ENCODE measurements at regions not wholly inside any gene's neighbourhood (a gene's known extent, or its start where the extent isn't known, plus 50 kb on each side); places are given as distances from the start of the nearest gene placed in this dataset.

GRCh38 chr6:159108426-159108985 is 60.7 kb upstream of the FNDC1 start:
- Mint-ChIP-seq H3K27me3 (ENCODE audit: low read depth) (peaks cover 19% of the 10 kb centered on the region), H3K9me3 (ENCODE audit: low read depth) (no peaks in the 10 kb centered on the region), H3K36me3 (ENCODE audit: low read depth) (no peaks in the 10 kb centered on the region), H3K27ac (ENCODE audit: unreplicated experiment) (no peak overlapping the region), H3K4me1 (ENCODE audit: low read depth) (peaks cover 7% of the 10 kb centered on the region), H3K4me3 (ENCODE audit: unreplicated experiment) (no peak overlapping the region)
- no peak for TF ChIP-seq CTCF (IDR thresholded peaks at IDR 0.05)
- DNase-seq (ENCODE audit: low spot score) = no peak

GRCh38 chr6:159107451-159108260 is 61.5 kb upstream of the FNDC1 start:
- H3K27me3 Mint-ChIP-seq (ENCODE audit: low read depth) = peaks cover 19% of the 10 kb centered on the region

GRCh38 chr6:159106627-159107241 is 61.9 kb upstream of the TAGAP start:
- H3K9me3 Mint-ChIP-seq (ENCODE audit: low read depth) = no peaks in the 10 kb centered on the region
- DNase-seq (ENCODE audit: low spot score) = no peak
- peaks cover 26% of the 10 kb centered on the region for H3K27me3 Mint-ChIP-seq (ENCODE audit: low read depth)
- H3K36me3 Mint-ChIP-seq (ENCODE audit: low read depth) = no peaks in the 10 kb centered on the region
- H3K4me1 Mint-ChIP-seq (ENCODE audit: low read depth) = peaks cover 7% of the 10 kb centered on the region
- H3K4me3 Mint-ChIP-seq (ENCODE audit: unreplicated experiment) = no peak overlapping the region
- TF ChIP-seq CTCF (IDR thresholded peaks at IDR 0.05) = no peak
- H3K27ac Mint-ChIP-seq (ENCODE audit: unreplicated experiment) = no peak overlapping the region

More at GRCh38 chr6:159107451-159108260, 61.5 kb upstream of the FNDC1 start:
- Mint-ChIP-seq H3K4me3 (ENCODE audit: unreplicated experiment) (no peak overlapping the region), H3K36me3 (ENCODE audit: low read depth) (no peaks in the 10 kb centered on the region), H3K4me1 (ENCODE audit: low read depth) (peaks cover 7% of the 10 kb centered on the region), H3K9me3 (ENCODE audit: low read depth) (no peaks in the 10 kb centered on the region), H3K27ac (ENCODE audit: unreplicated experiment) (no peak overlapping the region)
- DNase-seq (ENCODE audit: low spot score) = no peak
- TF ChIP-seq CTCF (IDR thresholded peaks at IDR 0.05) = no peak

- Mint-ChIP-seq H3K27ac (ENCODE audit: unreplicated experiment) (no peak overlapping the region), H3K4me1 (ENCODE audit: low read depth) (peaks cover 7% of the 10 kb centered on the region), H3K27me3 (ENCODE audit: low read depth) (peaks cover 28% of the 10 kb centered on the region), H3K9me3 (ENCODE audit: low read depth) (no peaks in the 10 kb centered on the region), H3K4me3 (ENCODE audit: unreplicated experiment) (no peak overlapping the region), H3K36me3 (ENCODE audit: low read depth) (no peaks in the 10 kb centered on the region)
- DNase-seq (ENCODE audit: low spot score) = no peak
- TF ChIP-seq CTCF (IDR thresholded peaks at IDR 0.05) = no peak
These were observed 60.9 kb upstream of the TAGAP start for GRCh38 chr6:159105716-159106115.

- Mint-ChIP-seq H3K4me3 (ENCODE audit: unreplicated experiment) (no peak overlapping the region), H3K27ac (ENCODE audit: unreplicated experiment) (no peak overlapping the region), H3K4me1 (ENCODE audit: low read depth) (peaks cover 4% of the 10 kb centered on the region), H3K9me3 (ENCODE audit: low read depth) (no peaks in the 10 kb centered on the region), H3K36me3 (ENCODE audit: low read depth) (no peaks in the 10 kb centered on the region), H3K27me3 (ENCODE audit: low read depth) (peaks cover 28% of the 10 kb centered on the region)
- no peak for DNase-seq (ENCODE audit: low spot score)
- TF ChIP-seq CTCF (IDR thresholded peaks at IDR 0.05) = no peak
These were observed 60.1 kb upstream of the TAGAP start for GRCh38 chr6:159104931-159105330.
